ENCODE measurements at regions not wholly inside any gene's neighbourhood (a gene's known extent, or its start where the extent isn't known, plus 50 kb on each side); places are given as distances from the start of the nearest gene placed in this dataset.

- Histone ChIP-seq H3K79me2 (replicated peaks; ENCODE audit: insufficient read depth, low read length) (no peaks in the 10 kb centered on the region), H3K9ac (ENCODE audit: low read length) (no peak overlapping the region), H4K20me1 (ENCODE audit: insufficient read depth) (no peaks in the 10 kb centered on the region), H3K27me3 (ENCODE audit: insufficient read depth, low read depth, low read length) (no peaks in the 10 kb centered on the region), H3K9me2 (ENCODE audit: insufficient read depth, low read length) (no peaks in the 10 kb centered on the region), H3K27ac (ENCODE audit: low read length) (no peak overlapping the region), H3K36me3 (ENCODE audit: insufficient read depth, low read length) (no peaks in the 10 kb centered on the region), H3K4me3 (ENCODE audit: low read length) (no peak overlapping the region), H3K9me3 (ENCODE audit: low read length) (no peaks in the 10 kb centered on the region), H2AFZ (ENCODE audit: low read depth, low read length) (no peak overlapping the region), H3F3A (ENCODE audit: insufficient read depth, low read length, poor library complexity, severe bottlenecking) (no peaks in the 10 kb centered on the region), H3K4me2 (ENCODE audit: low read length) (no peak overlapping the region)
- no peak for TF ChIP-seq TAF1 (IDR thresholded peaks at IDR 0.05; ENCODE audit: low read depth)
- TF ChIP-seq POLR2AphosphoS5 (IDR thresholded peaks at IDR 0.05), result no peak
- no peak for TF ChIP-seq EZH2 (IDR thresholded peaks at IDR 0.05; ENCODE audit: borderline replicate concordance, insufficient read depth, low read length, poor library complexity, severe bottlenecking)
- no peak for TF ChIP-seq CTCF (IDR thresholded peaks at IDR 0.05; ENCODE audit: poor library complexity, severe bottlenecking)
- no peak for TF ChIP-seq RAD21 (conservative IDR thresholded peaks at IDR 0.05)
- no peak for TF ChIP-seq EP300 (conservative IDR thresholded peaks at IDR 0.05; ENCODE audit: poor library complexity, severe bottlenecking)
- no peak for TF ChIP-seq REST (IDR thresholded peaks at IDR 0.05; ENCODE audit: borderline replicate concordance)
- no peak for TF ChIP-seq MXI1 (conservative IDR thresholded peaks at IDR 0.05; ENCODE audit: poor library complexity, severe bottlenecking)
- TF ChIP-seq SMC3 (conservative IDR thresholded peaks at IDR 0.05; ENCODE audit: poor library complexity), result no peak
These were observed 188.1 kb upstream of the ETAA1 start for GRCh38 chr2:67208887-67209500.

- H3K27me3 ChIP-seq (ENCODE audit: insufficient read depth, low read depth, low read length), result no peaks in the 10 kb centered on the region
- no peaks in the 10 kb centered on the region for H3K9me3 ChIP-seq (ENCODE audit: low read length)
- no peaks in the 10 kb centered on the region for H3K79me2 ChIP-seq (replicated peaks; ENCODE audit: insufficient read depth, low read length)
- no peaks in the 10 kb centered on the region for H3K36me3 ChIP-seq (ENCODE audit: insufficient read depth, low read length)
- no peaks in the 10 kb centered on the region for H3F3A ChIP-seq (ENCODE audit: insufficient read depth, low read length, poor library complexity, severe bottlenecking)
- no peak overlapping the region for H3K4me3 ChIP-seq (ENCODE audit: low read length)
- H2AFZ ChIP-seq (ENCODE audit: low read depth, low read length), result no peak overlapping the region
- TF ChIP-seq SMC3 (conservative IDR thresholded peaks at IDR 0.05; ENCODE audit: poor library complexity) (no peak), TAF1 (IDR thresholded peaks at IDR 0.05; ENCODE audit: low read depth) (no peak), REST (IDR thresholded peaks at IDR 0.05; ENCODE audit: borderline replicate concordance) (no peak), CTCF (IDR thresholded peaks at IDR 0.05; ENCODE audit: poor library complexity, severe bottlenecking) (peak; percentile 15)
- H3K9me2 ChIP-seq (ENCODE audit: insufficient read depth, low read length), result no peaks in the 10 kb centered on the region
- H4K20me1 ChIP-seq (ENCODE audit: insufficient read depth), result no peaks in the 10 kb centered on the region
- H3K9ac ChIP-seq (ENCODE audit: low read length), result no peak overlapping the region
- no peak overlapping the region for H3K27ac ChIP-seq (ENCODE audit: low read length)
- no peak overlapping the region for H3K4me2 ChIP-seq (ENCODE audit: low read length)
These were observed 186.7 kb upstream of the ETAA1 start for GRCh38 chr2:67210430-67210829.
